SH-SY5Y (cell line): ENCODE measurements at regions not wholly inside any gene's neighbourhood (a gene's known extent, or its start where the extent isn't known, plus 50 kb on each side); places are given as distances from the start of the nearest gene placed in this dataset.

ENCODE experiments used
- GATA2 ChIP-seq: IDR thresholded peaks from 2 replicates; pipeline ENCODE4 v1.6.1; 2011; ENCODE audit warnings: mild to moderate bottlenecking, low read depth, low read length
- GATA3 ChIP-seq: IDR thresholded peaks from 2 replicates; pipeline ENCODE4 v1.6.1; 2011; ENCODE audit warnings: low read depth, mild to moderate bottlenecking, low read length, moderate library complexity

GRCh38 chr20:52311209-52311794, 119.7 kb upstream of the ZFP64 start:
- TF ChIP-seq GATA2 (no peak), GATA3 (no peak)
